CD4-positive, alpha-beta T cell treated with Interleukin-1 beta for 1 hour (primary cell): ENCODE measurements at regions not wholly inside any gene's neighbourhood (a gene's known extent, or its start where the extent isn't known, plus 50 kb on each side); places are given as distances from the start of the nearest gene placed in this dataset.

ENCODE experiments used
- DNase-seq, 2 donors: peaks; one replicate each; pipeline ENCODE4 v3.0.0-alpha.2; 2020 to 2022

DNA sequence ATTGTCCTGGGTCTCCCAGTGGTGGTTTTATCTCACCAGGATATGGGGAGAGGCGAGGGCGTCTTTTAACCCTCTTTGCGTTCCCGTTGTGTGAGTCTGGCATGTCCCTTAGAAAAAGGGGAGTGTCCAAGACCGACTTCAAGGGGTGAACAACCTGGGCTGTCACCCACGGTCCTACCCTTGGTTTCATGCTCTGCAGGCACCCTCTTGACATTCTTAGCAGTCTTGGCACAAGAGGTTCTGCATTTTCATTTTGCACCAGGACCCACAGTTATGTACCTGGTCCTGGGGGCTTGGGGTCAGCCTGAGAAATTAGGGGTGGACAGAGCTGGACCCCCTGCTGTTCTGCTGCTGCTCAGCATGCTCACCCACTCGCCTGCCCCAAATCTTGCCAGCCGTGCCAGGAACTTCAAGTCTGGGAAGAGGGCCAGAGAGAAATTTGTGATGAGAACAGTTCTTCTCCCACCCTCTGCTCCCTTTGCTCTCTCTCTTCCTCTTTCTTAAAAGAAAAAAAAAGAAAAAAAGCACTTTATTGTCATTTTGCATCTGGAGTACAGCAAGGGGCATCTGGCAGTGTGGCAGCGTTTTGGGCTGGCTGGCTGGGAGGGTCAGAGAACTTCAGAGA is 471.2 kb downstream of the MIAT start:
- DNase-seq, result no peak

DNA sequence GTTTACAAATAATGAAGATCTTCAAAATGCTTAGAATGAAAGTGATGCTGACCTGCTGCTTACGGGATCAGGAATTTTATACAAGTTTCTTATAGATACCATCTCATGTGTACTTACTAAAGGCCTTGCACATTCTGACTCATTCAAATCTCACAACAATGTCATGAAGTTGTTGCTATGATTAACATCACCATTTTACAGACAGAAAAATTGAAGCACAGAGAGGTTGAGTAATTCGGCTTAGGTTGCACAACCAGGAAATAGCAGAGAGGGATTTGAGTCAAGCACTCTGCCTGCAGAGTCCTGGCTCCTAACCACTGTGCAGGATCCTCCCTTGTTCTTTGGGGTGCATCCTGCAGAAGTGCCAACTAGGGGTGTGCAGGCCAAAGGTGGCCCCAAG is 471.9 kb downstream of the MIAT start:
- peak in 1 of 2 donors; percentile 34 for DNase-seq

DNA sequence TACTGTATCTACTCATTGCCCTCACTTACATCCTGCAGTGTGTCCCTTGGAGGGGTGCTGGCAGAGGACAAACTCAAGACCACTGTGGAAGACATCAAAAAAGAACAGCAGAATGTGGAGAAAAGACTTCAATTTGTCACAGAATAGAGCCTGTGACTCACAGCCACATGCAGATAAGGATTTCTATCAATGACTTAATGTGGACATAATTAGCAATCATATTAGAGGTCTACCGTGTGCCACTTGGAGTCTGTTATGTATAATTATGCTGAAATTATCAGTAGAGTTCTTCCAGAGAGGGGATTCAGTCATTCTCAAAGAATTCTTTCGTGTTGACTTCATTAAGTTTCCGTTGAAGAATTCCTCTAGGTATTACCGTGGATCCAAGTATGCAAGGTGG is 473.5 kb downstream of the MIAT start:
- DNase-seq, result no peak

- DNase-seq, result no peak
Measured at GRCh38 chr22:27131346-27131745, 474.0 kb downstream of the MIAT start.

GRCh38 chr22:27132400-27132799 is 475.0 kb downstream of the MIAT start:
- no peak for DNase-seq

- DNase-seq, result peak in 1 of 2 donors; percentile 10
Measured at GRCh38 chr22:27133019-27133431, 475.6 kb downstream of the MIAT start.

- no peak for DNase-seq
Measured at GRCh38 chr22:27133681-27134314, 476.4 kb downstream of the MIAT start.

DNA sequence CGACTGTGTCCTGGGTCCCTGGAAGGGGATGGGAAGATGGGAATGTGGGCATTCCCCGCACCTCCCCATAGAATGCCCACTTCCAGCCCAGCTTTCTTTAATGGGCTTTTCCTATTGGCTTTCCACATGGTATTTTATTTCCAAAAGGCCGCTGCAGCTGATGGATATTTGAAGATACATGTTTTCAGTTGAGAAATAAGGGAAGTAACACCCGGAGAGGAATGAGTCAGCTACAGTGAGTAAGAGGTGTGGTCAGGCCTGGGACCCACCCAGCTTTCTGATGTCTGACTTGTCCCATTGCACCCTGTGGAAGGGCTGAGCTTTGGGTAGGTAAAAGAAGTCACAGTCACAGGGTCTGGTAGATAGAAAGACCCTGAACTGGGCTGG is 476.9 kb downstream of the MIAT start:
- peak; percentile 4 to 74 for DNase-seq

DNA sequence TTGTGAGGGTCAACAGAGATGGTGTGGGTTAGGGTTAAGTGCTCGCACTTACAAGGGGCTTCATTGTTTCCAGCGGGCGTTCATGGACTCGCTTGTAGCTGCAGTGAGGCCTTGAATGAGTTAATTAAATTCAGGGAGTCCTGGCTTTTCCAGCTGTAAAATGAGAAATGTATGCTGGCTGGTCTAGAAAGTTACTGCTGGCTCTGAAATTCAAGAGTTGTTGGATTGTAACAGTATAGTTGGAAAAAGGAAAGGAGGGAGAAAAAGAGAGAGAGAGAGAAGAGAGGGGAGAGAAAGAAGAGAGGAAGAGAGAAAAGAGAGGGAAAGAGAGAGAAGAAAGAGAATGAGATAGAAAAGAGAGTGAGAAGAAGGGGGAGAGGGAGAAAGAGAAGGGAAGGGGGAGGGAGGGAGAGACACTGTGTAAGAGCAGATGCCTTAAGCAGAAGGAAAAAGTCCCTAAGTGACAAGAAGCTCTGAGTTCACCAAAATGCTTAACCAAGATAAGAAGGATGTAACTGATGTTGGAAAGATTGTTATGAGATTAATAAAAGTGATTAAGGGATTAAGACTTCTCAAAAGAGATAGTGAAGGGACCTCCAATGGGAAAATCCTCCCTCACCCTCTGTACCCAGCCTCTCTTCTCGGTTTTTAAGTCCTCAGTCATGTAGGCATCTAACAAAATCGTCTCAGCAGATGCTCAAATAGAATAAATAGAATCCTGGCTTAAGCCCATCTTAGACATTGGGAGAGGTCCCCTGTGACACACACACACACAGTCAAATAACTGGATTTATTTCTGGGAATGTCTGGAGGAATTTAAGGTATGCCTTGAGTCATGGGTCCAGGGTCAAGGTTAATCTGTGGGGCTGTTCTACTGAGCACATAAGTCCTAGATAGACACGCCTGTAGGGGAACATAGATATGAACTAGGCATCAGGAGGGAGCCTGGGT is 477.9 kb downstream of the MIAT start:
- no peak for DNase-seq

DNA sequence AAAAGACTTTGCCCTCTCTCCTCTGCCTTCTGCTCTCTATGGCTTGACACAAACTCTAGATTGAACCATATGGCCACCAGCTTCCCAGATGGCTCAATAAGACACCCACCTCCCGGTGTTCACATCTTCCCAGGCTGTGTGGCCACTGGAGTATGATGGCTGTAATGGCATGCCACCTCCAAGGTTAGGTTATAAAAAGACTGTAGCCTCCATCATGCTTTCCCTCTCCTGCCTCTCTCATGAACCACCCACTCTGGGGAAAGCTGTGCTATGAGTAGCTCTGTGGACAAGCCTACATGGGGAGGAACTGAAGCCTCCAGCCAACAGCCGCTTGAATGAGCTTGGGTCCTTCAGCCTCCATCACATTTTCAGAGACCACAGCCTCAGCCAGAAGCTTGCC is 479.2 kb downstream of the MIAT start:
- DNase-seq, result no peak

DNA sequence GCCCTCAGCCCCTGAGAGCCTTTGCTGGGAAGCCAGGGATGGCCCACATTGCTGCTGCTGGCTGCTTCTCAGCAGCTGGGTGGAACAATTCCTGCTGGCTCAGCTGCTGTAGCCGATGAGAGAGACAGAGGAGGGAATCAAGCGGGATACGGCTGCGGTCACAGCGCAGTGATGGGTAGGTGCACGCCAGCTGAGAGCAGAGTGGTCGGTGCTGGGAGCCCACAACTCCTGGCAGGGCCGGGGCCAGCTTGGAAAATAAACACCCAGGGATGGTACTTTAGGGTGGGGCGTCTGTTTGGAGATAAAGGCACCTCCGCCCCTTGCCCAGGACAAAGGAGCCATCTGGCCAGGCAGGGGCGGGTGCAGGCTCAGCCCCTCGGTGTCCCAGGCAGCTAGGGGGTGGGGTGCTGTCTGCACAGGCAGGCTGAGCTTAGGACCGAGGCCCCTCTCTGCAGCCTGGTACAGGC is 480.5 kb downstream of the MIAT start:
- no peak for DNase-seq

- DNase-seq, result no peak
Measured at GRCh38 chr22:27138471-27138870, 481.1 kb downstream of the MIAT start.

- no peak for DNase-seq
Measured at GRCh38 chr22:27139935-27140511, 482.6 kb downstream of the MIAT start.

- DNase-seq, result no peak
Measured at GRCh38 chr22:27142286-27142685, 484.9 kb downstream of the MIAT start.

- DNase-seq, result no peak
Measured at GRCh38 chr22:27144321-27144720, 486.9 kb downstream of the MIAT start.

GRCh38 chr22:27146866-27147633 is 489.7 kb downstream of the MIAT start:
- DNase-seq, result no peak

DNA sequence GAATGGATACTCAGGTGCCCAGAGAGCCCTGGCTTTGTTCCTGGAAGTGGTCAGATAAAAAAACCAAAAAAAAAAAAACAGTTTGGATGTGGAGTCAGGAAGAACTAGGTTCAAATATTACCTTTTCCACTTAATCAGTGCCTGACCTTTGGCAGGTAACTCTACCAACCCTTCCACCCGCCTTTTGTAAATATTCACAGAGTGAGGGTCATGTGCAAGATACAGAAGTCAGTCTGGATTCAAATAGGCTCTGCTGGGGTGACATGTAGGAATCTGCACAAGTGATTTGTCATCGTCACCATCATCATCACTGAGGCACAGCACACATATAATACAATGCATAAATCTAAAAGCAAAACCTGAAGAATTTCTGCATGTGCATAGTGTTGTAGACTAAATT is 490.7 kb downstream of the MIAT start:
- no peak for DNase-seq

DNA sequence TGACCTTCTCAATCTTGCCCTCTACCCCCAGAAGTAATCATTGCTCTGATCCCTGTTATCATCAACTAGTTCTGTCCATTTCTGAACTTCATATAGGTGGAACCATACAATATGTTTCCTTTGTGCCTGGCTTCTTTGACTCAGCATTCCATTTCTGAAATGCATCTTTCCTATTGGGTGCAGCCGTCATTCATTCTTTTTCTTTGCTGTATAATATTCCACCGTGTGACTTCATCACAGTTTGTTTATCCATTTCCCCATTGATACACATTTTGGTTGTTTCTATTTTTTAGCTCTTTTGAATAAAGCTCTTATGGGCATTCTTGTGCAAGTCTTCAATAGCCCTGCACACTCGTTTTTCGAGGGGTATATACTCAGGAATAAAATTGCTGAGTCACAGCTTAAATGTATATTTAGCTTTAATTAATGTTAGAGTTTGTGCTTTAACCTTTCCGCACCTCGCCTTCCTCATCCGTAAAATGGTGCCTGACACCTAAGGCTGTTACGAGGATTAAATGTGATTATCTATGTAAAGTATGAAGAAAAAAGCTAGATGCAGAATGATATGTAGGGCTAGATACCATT is 491.6 kb downstream of the MIAT start:
- no peak for DNase-seq

- no peak for DNase-seq
Measured at GRCh38 chr22:27149921-27150543, 492.6 kb downstream of the MIAT start.

DNA sequence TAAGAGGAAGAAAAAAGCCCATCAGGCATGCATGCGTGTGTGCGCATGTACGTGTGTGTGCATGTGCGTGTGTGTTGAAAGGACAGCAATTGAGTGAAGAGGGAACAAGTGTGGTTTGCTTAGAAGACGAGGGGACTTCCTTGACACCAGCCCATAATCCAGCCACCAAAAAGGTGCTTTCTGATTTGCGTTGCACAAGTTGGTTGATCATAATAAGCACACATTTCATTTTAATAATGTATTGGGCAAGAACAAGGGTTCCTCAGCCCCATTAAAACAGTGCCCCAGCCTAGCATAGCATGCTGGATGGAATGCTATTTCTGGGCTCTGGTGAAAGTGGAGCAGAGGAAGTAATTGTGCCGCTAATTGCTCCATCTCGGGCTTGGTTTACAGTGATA is 493.2 kb downstream of the MIAT start:
- DNase-seq, result peak; percentile 2 to 51

- DNase-seq, result no peak
Measured at GRCh38 chr22:27151407-27151806, 494.0 kb downstream of the MIAT start.

GRCh38 chr22:27152033-27152432 is 494.6 kb downstream of the MIAT start:
- no peak for DNase-seq
